ENCODE measurements at regions not wholly inside any gene's neighbourhood (a gene's known extent, or its start where the extent isn't known, plus 50 kb on each side); places are given as distances from the start of the nearest gene placed in this dataset.

DNA sequence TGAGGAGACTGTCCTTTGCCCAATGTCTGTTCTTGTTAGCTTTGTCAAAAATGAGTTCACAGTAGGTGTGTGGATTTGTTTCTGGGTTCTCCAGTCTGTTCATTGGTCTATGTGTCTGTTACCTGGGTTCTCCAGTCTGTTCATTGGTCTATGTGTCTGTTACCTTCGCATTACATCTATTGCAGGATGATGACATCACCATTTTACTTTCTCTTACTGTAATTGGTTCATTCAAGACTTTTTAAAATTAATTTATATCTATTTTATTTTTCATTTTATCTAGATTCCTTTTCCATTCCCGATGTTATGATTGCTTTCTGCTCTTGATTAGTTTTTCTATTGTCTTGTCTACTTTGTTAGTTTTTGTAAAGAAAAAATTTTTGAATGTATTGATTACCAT, 615.5 kb downstream of the SOX5 start:
- no peak for TF ChIP-seq POLR2A (IDR thresholded peaks at IDR 0.05)
- TF ChIP-seq, protein P1, sequence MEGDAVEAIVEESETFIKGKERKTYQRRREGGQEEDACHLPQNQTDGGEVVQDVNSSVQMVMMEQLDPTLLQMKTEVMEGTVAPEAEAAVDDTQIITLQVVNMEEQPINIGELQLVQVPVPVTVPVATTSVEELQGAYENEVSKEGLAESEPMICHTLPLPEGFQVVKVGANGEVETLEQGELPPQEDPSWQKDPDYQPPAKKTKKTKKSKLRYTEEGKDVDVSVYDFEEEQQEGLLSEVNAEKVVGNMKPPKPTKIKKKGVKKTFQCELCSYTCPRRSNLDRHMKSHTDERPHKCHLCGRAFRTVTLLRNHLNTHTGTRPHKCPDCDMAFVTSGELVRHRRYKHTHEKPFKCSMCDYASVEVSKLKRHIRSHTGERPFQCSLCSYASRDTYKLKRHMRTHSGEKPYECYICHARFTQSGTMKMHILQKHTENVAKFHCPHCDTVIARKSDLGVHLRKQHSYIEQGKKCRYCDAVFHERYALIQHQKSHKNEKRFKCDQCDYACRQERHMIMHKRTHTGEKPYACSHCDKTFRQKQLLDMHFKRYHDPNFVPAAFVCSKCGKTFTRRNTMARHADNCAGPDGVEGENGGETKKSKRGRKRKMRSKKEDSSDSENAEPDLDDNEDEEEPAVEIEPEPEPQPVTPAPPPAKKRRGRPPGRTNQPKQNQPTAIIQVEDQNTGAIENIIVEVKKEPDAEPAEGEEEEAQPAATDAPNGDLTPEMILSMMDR (IDR thresholded peaks at IDR 0.05): no peak
- no peak for TF ChIP-seq POLR2AphosphoS5 (IDR thresholded peaks at IDR 0.05)
- Histone ChIP-seq H3K27me3 (no peaks in the 10 kb centered on the region), H3K36me3 (no peaks in the 10 kb centered on the region), H3K4me3 (no peak overlapping the region), H3K9me3 (no peaks in the 10 kb centered on the region), H3K27ac (no peak overlapping the region), H3K4me1 (no peaks in the 10 kb centered on the region)
- no peak for DNase-seq (ENCODE audit: low spot score in 2 of 2)
- intact Hi-C loops (cut with DNase I; ENCODE audit: low total_unique reads): no loop called here

DNA sequence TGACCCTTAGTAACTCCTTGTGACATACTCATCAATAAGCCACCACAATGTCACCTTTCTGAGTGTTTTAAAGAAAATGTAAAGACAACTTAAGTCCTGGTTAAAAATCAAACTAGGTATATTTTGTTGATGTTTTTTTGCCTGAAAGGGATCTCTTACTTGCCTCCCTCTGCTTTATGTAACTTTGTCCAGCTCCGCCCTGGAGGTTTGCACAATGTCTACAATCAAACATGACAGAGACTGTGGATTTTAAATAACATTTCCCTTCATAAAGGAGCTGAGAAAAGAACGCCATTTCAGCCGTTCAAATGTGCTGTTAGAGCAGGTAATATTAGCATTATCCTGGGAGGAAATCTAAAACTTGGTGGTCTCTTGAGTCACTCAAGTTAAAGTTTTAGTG, 613.9 kb downstream of the SOX5 start:
- DNase-seq (ENCODE audit: low spot score in 2 of 2): no peak
- no peak overlapping the region for H3K4me3 ChIP-seq
- no peak overlapping the region for H3K27ac ChIP-seq
- no peaks in the 10 kb centered on the region for H3K27me3 ChIP-seq
- intact Hi-C loops (cut with DNase I; ENCODE audit: low total_unique reads): loop anchor here (5.0 kb wide), 1 partner anchor 67 kb away; no protein-coding TSS in a partner anchor
- no peaks in the 10 kb centered on the region for H3K4me1 ChIP-seq
- H3K36me3 ChIP-seq: no peaks in the 10 kb centered on the region
- no peaks in the 10 kb centered on the region for H3K9me3 ChIP-seq
- TF ChIP-seq POLR2AphosphoS5 (IDR thresholded peaks at IDR 0.05) (no peak), POLR2A (IDR thresholded peaks at IDR 0.05) (no peak)
- TF ChIP-seq, protein P1 (IDR thresholded peaks at IDR 0.05): no peak

DNA sequence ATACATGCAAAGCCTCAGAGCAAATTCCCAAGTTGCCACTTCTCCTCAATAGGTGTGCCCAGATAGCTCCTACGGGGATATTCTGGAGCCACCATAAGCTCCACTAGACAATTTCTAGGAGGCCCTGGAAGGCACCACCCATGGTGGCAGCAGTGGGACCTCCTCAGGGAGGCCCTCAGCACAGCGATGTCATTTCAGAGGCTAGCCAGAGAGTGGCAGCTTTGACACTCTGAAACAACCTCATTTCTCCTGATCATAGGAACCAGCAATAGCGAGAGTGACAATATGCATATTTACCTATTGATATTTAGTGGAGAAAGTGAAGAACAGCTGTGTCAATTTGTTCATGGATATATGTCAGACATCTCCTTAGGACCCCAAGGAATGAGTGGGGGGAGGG, 612.3 kb downstream of the SOX5 start:
- no peak for TF ChIP-seq POLR2AphosphoS5 (IDR thresholded peaks at IDR 0.05)
- TF ChIP-seq, protein P1 (IDR thresholded peaks at IDR 0.05): no peak
- no peak for TF ChIP-seq POLR2A (IDR thresholded peaks at IDR 0.05)
- Histone ChIP-seq H3K9me3 (no peaks in the 10 kb centered on the region), H3K36me3 (no peaks in the 10 kb centered on the region), H3K4me3 (no peak overlapping the region), H3K27me3 (no peaks in the 10 kb centered on the region), H3K4me1 (no peaks in the 10 kb centered on the region), H3K27ac (no peak overlapping the region)
- intact Hi-C loops (cut with DNase I; ENCODE audit: low total_unique reads): loop anchor here (5.0 kb wide), 1 partner anchor 65 kb away; no protein-coding TSS in a partner anchor
- no peak for DNase-seq (ENCODE audit: low spot score in 2 of 2)

DNA sequence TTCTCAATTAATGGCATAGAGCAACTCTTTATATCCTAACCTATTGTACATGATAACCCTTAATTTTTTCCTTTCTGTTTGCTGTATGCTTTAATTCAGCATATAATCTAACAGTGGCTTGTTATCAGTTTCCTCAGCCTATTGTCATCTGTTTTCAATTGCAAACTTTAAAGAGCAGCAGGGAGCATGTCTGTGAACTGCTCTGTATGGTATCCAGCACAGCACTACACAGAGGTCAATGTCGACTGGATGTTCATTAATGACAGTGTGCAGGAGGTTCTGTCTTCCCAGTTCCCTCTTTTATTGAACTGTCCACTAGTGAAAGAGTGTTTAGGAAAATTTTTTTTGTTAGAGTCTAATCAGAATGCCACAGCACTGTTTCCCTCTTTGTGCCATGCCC, 609.1 kb downstream of the SOX5 start:
- intact Hi-C loops (cut with DNase I; ENCODE audit: low total_unique reads): no loop called here

DNA sequence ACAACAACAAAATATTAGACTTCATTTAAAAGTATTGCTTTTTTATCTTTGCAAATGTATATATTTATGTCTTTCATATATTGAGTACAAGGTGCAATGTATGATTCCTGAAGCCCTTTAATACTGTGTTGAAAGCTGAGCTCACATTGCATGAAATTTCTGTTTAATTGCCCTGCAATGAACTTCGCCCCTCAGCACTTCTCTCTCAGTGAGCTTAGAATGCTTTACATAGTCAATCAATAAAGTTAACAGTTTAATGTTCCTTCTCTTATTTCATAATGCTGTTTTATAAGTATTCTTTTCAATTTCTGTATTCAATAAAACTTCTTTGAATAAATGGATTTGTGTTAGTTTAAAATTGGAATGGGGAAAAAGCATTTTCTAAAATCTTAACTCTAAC, 607.1 kb downstream of the SOX5 start:
- Histone ChIP-seq H3K36me3 (no peaks in the 10 kb centered on the region), H3K27ac (no peak overlapping the region), H3K4me3 (no peak overlapping the region), H3K9me3 (no peaks in the 10 kb centered on the region), H3K4me1 (no peaks in the 10 kb centered on the region), H3K27me3 (no peaks in the 10 kb centered on the region)
- DNase-seq (ENCODE audit: low spot score in 2 of 2): no peak
- TF ChIP-seq, protein P1 (IDR thresholded peaks at IDR 0.05): no peak
- TF ChIP-seq POLR2AphosphoS5 (IDR thresholded peaks at IDR 0.05) (no peak), POLR2A (IDR thresholded peaks at IDR 0.05) (no peak)
- intact Hi-C loops (cut with DNase I; ENCODE audit: low total_unique reads): no loop called here

More for the DNA sequence above, 609.1 kb downstream of the SOX5 start:
- H3K27ac ChIP-seq: no peak overlapping the region
- TF ChIP-seq POLR2A (IDR thresholded peaks at IDR 0.05): no peak
- no peak for TF ChIP-seq POLR2AphosphoS5 (IDR thresholded peaks at IDR 0.05)
- H3K36me3 ChIP-seq: no peaks in the 10 kb centered on the region
- H3K9me3 ChIP-seq: no peaks in the 10 kb centered on the region
- no peaks in the 10 kb centered on the region for H3K4me1 ChIP-seq
- H3K4me3 ChIP-seq: no peak overlapping the region
- no peaks in the 10 kb centered on the region for H3K27me3 ChIP-seq
- DNase-seq (ENCODE audit: low spot score in 2 of 2): no peak

DNA sequence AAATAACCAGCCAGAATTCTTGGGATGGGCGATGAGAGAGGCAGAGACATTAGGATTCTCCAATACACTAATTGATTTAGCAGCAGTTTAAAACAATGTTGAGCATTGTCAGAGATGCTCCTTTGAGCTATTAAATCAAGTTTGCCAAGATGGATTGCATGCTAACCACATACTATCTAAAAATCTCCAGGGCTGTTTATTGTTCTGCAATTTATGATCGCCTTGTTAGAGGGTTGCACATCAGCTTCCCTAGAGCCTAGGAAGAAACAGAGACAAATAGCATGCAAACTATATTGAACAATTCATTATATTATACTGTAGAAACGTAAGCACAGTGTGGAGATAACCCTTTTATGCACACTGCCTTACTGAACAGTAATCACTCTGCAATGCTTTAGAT, 599.9 kb downstream of the SOX5 start:
- no peak for TF ChIP-seq POLR2A (IDR thresholded peaks at IDR 0.05)
- no peak overlapping the region for H3K27ac ChIP-seq
- DNase-seq (ENCODE audit: low spot score in 2 of 2): no peak
- H3K9me3 ChIP-seq: no peaks in the 10 kb centered on the region
- no peaks in the 10 kb centered on the region for H3K36me3 ChIP-seq
- intact Hi-C loops (cut with DNase I; ENCODE audit: low total_unique reads): no loop called here
- no peaks in the 10 kb centered on the region for H3K27me3 ChIP-seq
- no peak overlapping the region for H3K4me3 ChIP-seq
- H3K4me1 ChIP-seq: no peaks in the 10 kb centered on the region

Data from breast epithelium (tissue), 4 donors.